ENCODE measurements at regions not wholly inside any gene's neighbourhood (a gene's known extent, or its start where the extent isn't known, plus 50 kb on each side); places are given as distances from the start of the nearest gene placed in this dataset.

GRCh38 chr1:87497380-87498203, 168.9 kb downstream of the LMO4 start:
- H3K9me3 ChIP-seq (ENCODE audit: control insufficient read depth, insufficient read depth, low read depth, low read length), result no peaks in the 10 kb centered on the region
- no TSS peak for BruUV-seq (replicated peaks)
- ATAC-seq, result no peak
- no peaks in the 10 kb centered on the region for H3K4me1 ChIP-seq (ENCODE audit: control insufficient read depth, insufficient read depth, low read length)
- H3K36me3 ChIP-seq (ENCODE audit: control insufficient read depth, insufficient read depth, low read length), result no peaks in the 10 kb centered on the region
- ChIA-PET POLR2A (interaction anchor here (0.6 kb wide), 1 partner anchor 566 kb away, joined by 3 read pairs; no protein-coding TSS in a partner anchor), CTCF (no interaction called here)
- H3K27me3 ChIP-seq (ENCODE audit: control insufficient read depth, insufficient read depth, low read length), result no peaks in the 10 kb centered on the region
- in situ Hi-C loops (cut with HindIII; ENCODE audit: low pct_unique_long_range_greater_than_20kb, low sequenced_read_pairs), result no loop called here
- no peak overlapping the region for H3K4me3 ChIP-seq (ENCODE audit: low read depth in 2 of 2, low read length in 2 of 2)
- no peak for DNase-seq (ENCODE audit: low read depth, low spot score)
- no peak overlapping the region for H3K27ac ChIP-seq (ENCODE audit: low read length)
- TF ChIP-seq CTCF (IDR thresholded peaks at IDR 0.05) (no peak), TCF7L2 (IDR thresholded peaks at IDR 0.05; ENCODE audit: low read depth, low read length) (no peak), REST (IDR thresholded peaks at IDR 0.05; ENCODE audit: insufficient read depth in 1 of 2, low read depth in 2 of 2, low read length in 1 of 2) (no peak), POLR2AphosphoS5 (IDR thresholded peaks at IDR 0.05; ENCODE audit: low read depth, low read length) (no peak), SIN3A (IDR thresholded peaks at IDR 0.05; ENCODE audit: borderline replicate concordance, insufficient read depth, low read depth, low read length) (no peak)
- intact Hi-C loops (cut with micrococcal nuclease; ENCODE audit: unreplicated experiment), result no loop called here

GRCh38 chr1:87501738-87502137, 173.1 kb downstream of the LMO4 start:
- POLR2A ChIA-PET, result no interaction called here
- BruUV-seq (replicated peaks), result no TSS peak
- TF ChIP-seq TCF7L2 (IDR thresholded peaks at IDR 0.05; ENCODE audit: low read depth, low read length), result no peak
- no peak for TF ChIP-seq REST (IDR thresholded peaks at IDR 0.05; ENCODE audit: insufficient read depth in 1 of 2, low read depth in 2 of 2, low read length in 1 of 2)
- TF ChIP-seq CTCF (IDR thresholded peaks at IDR 0.05), result peak; percentile 13; the same call in 1 of the 2 replicates
- Histone ChIP-seq H3K4me1 (ENCODE audit: control insufficient read depth, insufficient read depth, low read length) (no peaks in the 10 kb centered on the region), H3K4me3 (ENCODE audit: low read depth in 2 of 2, low read length in 2 of 2) (no peak overlapping the region), H3K9me3 (ENCODE audit: control insufficient read depth, insufficient read depth, low read depth, low read length) (no peaks in the 10 kb centered on the region), H3K27me3 (ENCODE audit: control insufficient read depth, insufficient read depth, low read length) (no peaks in the 10 kb centered on the region), H3K36me3 (ENCODE audit: control insufficient read depth, insufficient read depth, low read length) (no peaks in the 10 kb centered on the region), H3K27ac (ENCODE audit: low read length) (no peak overlapping the region)
- in situ Hi-C loops (cut with HindIII; ENCODE audit: low pct_unique_long_range_greater_than_20kb, low sequenced_read_pairs), result no loop called here
- ATAC-seq, result no peak
- CTCF ChIA-PET, result no interaction called here
- DNase-seq (ENCODE audit: low read depth, low spot score), result no peak
- intact Hi-C loops (cut with micrococcal nuclease; ENCODE audit: unreplicated experiment), result no loop called here

All from Panc1 (cell line).